ENCODE measurements at regions not wholly inside any gene's neighbourhood (a gene's known extent, or its start where the extent isn't known, plus 50 kb on each side); places are given as distances from the start of the nearest gene placed in this dataset.

GRCh38 chr18:2168022-2168421 is 403.3 kb downstream of the METTL4 start:
- no peak for TF ChIP-seq CTCF (IDR thresholded peaks at IDR 0.05; ENCODE audit: borderline replicate concordance, insufficient read depth, low read depth, low read length)
- H3K4me3 ChIP-seq (ENCODE audit: low read depth, low read length) = no peak overlapping the region

GRCh38 chr18:2169656-2170055 is 401.6 kb downstream of the METTL4 start:
- no peak for TF ChIP-seq CTCF (IDR thresholded peaks at IDR 0.05; ENCODE audit: borderline replicate concordance, insufficient read depth, low read depth, low read length)
- no peak overlapping the region for H3K4me3 ChIP-seq (ENCODE audit: low read depth, low read length)

- no peak overlapping the region for H3K4me3 ChIP-seq (ENCODE audit: low read depth, low read length)
- no peak for TF ChIP-seq CTCF (IDR thresholded peaks at IDR 0.05; ENCODE audit: borderline replicate concordance, insufficient read depth, low read depth, low read length)
Observed at GRCh38 chr18:2171840-2172625, 399.3 kb downstream of the METTL4 start.

- no peak overlapping the region for H3K4me3 ChIP-seq (ENCODE audit: low read depth, low read length)
- no peak for TF ChIP-seq CTCF (IDR thresholded peaks at IDR 0.05; ENCODE audit: borderline replicate concordance, insufficient read depth, low read depth, low read length)
Observed at GRCh38 chr18:2172881-2173280, 398.4 kb downstream of the METTL4 start.

- TF ChIP-seq CTCF (IDR thresholded peaks at IDR 0.05; ENCODE audit: borderline replicate concordance, insufficient read depth, low read depth, low read length) = no peak
- H3K4me3 ChIP-seq (ENCODE audit: low read depth, low read length) = no peak overlapping the region
Observed at GRCh38 chr18:2173486-2173885, 397.8 kb downstream of the METTL4 start.

- no peak for TF ChIP-seq CTCF (IDR thresholded peaks at IDR 0.05; ENCODE audit: borderline replicate concordance, insufficient read depth, low read depth, low read length)
- H3K4me3 ChIP-seq (ENCODE audit: low read depth, low read length) = no peak overlapping the region
Observed at GRCh38 chr18:2178036-2178435, 393.3 kb downstream of the METTL4 start.

- no peak for TF ChIP-seq CTCF (IDR thresholded peaks at IDR 0.05; ENCODE audit: borderline replicate concordance, insufficient read depth, low read depth, low read length)
- H3K4me3 ChIP-seq (ENCODE audit: low read depth, low read length) = no peak overlapping the region
Observed at GRCh38 chr18:2179498-2180183, 391.7 kb downstream of the METTL4 start.

All from GM12875 (cell line).